ENCODE measurements at regions not wholly inside any gene's neighbourhood (a gene's known extent, or its start where the extent isn't known, plus 50 kb on each side); places are given as distances from the start of the nearest gene placed in this dataset.
"Not testable (repeated sequence)": the region's sequence is repeated elsewhere in the genome, so short reads cannot be mapped to it uniquely, and the experiment has no call there.

DNA sequence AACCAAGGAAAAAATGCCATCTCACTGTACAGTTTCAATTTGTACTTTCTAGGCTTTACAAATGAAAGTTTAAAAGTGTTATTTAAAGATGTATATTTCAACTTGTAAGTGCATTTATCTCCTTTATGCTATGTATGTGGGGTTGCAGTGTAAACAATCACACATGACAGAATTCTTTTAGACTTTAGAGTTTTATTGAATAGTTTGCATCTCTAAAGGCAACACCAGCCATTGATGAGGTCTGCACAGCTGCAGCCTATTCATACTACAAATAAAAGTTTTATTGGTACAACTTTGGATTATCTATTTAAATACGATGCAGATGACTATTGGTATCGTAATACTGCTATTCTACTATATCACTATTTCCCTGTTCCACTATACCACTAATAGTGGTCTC is 894.4 kb upstream of the B3GALT2 start:
- no peak overlapping the region for H3K4me3 ChIP-seq
- no peak for DNase-seq (ENCODE audit: low read depth in 1 of 2, low spot score in 2 of 2)
- no peaks in the 10 kb centered on the region for H3K36me3 ChIP-seq
- no peaks in the 10 kb centered on the region for H3K4me1 ChIP-seq (replicated peaks)
- H3K27ac ChIP-seq = no peak overlapping the region
- 0 out of 2 replicates have a peak, but pooled peaks cover 3% of the 10 kb centered on the region for H3K27me3 ChIP-seq (replicated peaks)
- H3K9me3 ChIP-seq (replicated peaks) = no peaks in the 10 kb centered on the region; the same call in 1 of the 2 replicates

DNA sequence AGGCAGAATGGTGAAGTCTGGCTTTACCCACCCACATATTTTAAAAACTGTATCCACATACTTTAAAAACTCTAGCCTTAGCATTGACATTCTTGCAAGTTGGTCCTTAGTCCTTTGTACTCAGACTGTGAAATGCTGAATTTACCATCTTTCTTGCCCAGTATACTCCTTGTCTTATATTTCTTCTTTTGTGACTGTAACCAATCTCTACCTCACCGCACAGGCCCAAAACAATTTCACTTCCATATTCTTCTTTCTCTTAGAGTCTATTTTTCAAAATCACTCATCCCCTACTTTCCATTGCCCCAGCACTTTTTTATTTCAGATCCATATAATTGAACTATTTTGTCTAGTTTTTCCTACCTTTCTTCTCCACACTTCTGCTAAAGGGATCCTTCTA is 892.4 kb upstream of the B3GALT2 start:
- Histone ChIP-seq H3K36me3 (no peaks in the 10 kb centered on the region), H3K27ac (no peak overlapping the region), H3K4me3 (no peak overlapping the region), H3K4me1 (replicated peaks) (no peaks in the 10 kb centered on the region), H3K9me3 (replicated peaks) (no peaks in the 10 kb centered on the region; the same call in 1 of the 2 replicates), H3K27me3 (replicated peaks) (0 out of 2 replicates have a peak, but pooled peaks cover 3% of the 10 kb centered on the region)
- no peak for DNase-seq (ENCODE audit: low read depth in 1 of 2, low spot score in 2 of 2)

DNA sequence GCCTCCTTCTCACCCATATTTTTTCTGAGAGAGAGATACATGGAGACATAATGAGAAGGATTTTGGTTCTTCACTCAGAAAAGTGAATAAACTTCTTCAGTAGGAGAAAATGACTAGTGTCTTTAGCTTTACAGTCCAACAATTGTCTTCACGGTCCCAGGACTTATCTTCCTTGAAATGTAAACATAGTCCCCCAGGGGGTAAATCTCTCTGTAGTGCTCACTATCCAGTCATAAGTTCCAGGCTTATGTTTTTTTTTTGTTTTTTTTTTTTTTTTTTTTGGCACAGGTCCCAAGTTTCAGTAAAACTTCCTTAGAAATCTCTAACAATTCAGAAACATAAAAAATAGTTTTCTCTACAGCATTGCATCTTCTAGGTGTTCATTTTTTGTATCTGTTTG is 890.2 kb upstream of the B3GALT2 start:
- H3K4me3 ChIP-seq = no peak overlapping the region
- no peaks in the 10 kb centered on the region; the same call in 1 of the 2 replicates for H3K9me3 ChIP-seq (replicated peaks)
- no peak for DNase-seq (ENCODE audit: low read depth in 1 of 2, low spot score in 2 of 2)
- H3K27me3 ChIP-seq (replicated peaks) = 0 out of 2 replicates have a peak, but pooled peaks cover 3% of the 10 kb centered on the region
- no peaks in the 10 kb centered on the region for H3K4me1 ChIP-seq (replicated peaks)
- H3K27ac ChIP-seq = no peak overlapping the region
- no peaks in the 10 kb centered on the region for H3K36me3 ChIP-seq

DNA sequence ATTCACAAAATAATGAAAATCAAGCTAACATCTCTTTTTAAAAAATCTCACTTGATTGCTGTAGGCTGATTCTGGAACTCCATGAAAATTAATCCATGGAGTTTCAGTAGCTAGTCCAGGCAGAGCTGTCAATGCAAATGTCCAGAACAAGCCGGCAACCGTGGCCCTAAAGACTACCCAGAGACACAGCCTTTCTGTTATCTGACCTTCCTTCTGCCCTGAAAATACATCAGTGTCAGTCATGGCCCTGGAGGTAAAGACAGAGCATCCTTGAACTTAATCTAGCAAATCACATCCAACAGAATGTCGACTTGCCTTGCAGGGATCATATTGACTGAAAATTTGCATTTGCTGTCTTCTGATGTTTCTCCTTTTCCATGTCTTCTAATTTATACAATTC is 887.4 kb upstream of the B3GALT2 start:
- H3K27ac ChIP-seq = no peak overlapping the region
- no peak overlapping the region for H3K4me3 ChIP-seq

DNA sequence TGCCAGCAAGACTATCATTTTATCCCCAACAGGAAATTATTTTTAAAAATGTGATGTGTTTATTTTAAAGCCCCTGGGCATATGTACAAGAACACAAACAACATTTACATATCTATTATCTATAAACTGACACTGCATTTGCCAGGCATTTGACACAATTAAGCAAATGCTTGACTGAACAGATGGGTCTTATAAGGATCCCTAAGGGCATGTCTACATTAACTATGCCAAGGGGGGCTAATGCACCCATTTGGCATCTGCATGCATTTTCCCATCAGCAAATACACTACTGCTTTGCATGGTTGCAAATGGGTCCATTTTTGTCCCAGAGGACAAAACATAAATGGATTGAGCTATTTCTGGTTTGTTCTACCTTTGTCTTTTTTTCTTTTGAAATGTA is 884.8 kb upstream of the B3GALT2 start:
- no peaks in the 10 kb centered on the region for H3K36me3 ChIP-seq
- DNase-seq (ENCODE audit: low read depth in 1 of 2, low spot score in 2 of 2) = no peak
- H3K9me3 ChIP-seq (replicated peaks) = no peaks in the 10 kb centered on the region; the same call in 1 of the 2 replicates
- H3K27ac ChIP-seq = no peak overlapping the region
- no peaks in the 10 kb centered on the region for H3K4me1 ChIP-seq (replicated peaks)
- H3K27me3 ChIP-seq (replicated peaks) = no peaks in the 10 kb centered on the region
- H3K4me3 ChIP-seq = no peak overlapping the region

More for the DNA sequence above, 887.4 kb upstream of the B3GALT2 start:
- Histone ChIP-seq H3K9me3 (replicated peaks) (no peaks in the 10 kb centered on the region), H3K36me3 (no peaks in the 10 kb centered on the region), H3K4me1 (replicated peaks) (no peaks in the 10 kb centered on the region), H3K27me3 (replicated peaks) (no peaks in the 10 kb centered on the region)
- DNase-seq (ENCODE audit: low read depth in 1 of 2, low spot score in 2 of 2) = no peak

GRCh38 chr1:194069831-194070218 is 883.4 kb upstream of the B3GALT2 start:
- Histone ChIP-seq H3K9me3 (replicated peaks) (no peaks in the 10 kb centered on the region; the same call in 1 of the 2 replicates), H3K27me3 (replicated peaks) (no peaks in the 10 kb centered on the region), H3K27ac (no peak overlapping the region), H3K4me1 (replicated peaks) (no peaks in the 10 kb centered on the region), H3K4me3 (no peak overlapping the region), H3K36me3 (no peaks in the 10 kb centered on the region)
- DNase-seq (ENCODE audit: low read depth in 1 of 2, low spot score in 2 of 2) = no peak

GRCh38 chr1:194069168-194069830 is 882.9 kb upstream of the B3GALT2 start:
- Histone ChIP-seq H3K9me3 (replicated peaks) (no peaks in the 10 kb centered on the region; the same call in 1 of the 2 replicates), H3K36me3 (no peaks in the 10 kb centered on the region), H3K27me3 (replicated peaks) (no peaks in the 10 kb centered on the region), H3K27ac (no peak overlapping the region), H3K4me1 (replicated peaks) (no peaks in the 10 kb centered on the region), H3K4me3 (no peak overlapping the region)
- no peak for DNase-seq (ENCODE audit: low read depth in 1 of 2, low spot score in 2 of 2)

DNA sequence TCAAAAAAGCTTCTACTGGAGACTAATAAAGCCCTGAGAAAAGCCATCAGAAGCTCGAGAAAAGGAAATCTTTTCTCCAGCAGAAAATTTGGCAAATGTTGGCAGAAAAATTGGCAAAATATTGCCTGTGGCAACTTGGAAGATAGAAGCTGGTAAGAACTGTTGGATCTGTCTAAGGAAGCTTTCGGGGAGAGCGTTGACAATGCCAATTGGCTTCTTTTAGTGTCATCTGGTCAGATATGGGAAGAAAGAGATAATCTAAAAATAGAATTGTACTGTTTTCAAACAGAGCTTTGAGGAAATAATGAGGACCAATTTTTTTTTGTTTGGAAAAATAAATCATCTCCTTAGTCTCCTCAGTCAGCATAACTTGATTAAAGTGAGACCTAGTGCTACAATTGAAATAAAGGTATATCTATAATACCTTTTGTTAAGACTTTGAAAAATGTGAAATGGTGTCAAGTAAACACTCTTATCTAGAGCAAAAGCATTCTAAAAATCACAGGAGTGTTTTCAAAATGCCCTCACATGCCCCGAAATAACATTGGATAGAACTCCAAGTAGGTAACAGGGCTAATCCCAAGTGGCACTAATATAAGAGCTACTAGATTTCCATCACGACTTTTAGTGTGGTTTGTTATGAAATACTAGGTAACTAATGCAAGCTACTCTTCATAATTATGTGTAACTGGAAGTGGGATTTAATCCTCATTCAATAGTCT is 882.2 kb upstream of the B3GALT2 start:
- Histone ChIP-seq H3K9me3 (replicated peaks) (no peaks in the 10 kb centered on the region; the same call in 1 of the 2 replicates), H3K27ac (no peak overlapping the region), H3K36me3 (no peaks in the 10 kb centered on the region), H3K27me3 (replicated peaks) (no peaks in the 10 kb centered on the region), H3K4me1 (replicated peaks) (no peaks in the 10 kb centered on the region), H3K4me3 (no peak overlapping the region)
- no peak for DNase-seq (ENCODE audit: low read depth in 1 of 2, low spot score in 2 of 2)

DNA sequence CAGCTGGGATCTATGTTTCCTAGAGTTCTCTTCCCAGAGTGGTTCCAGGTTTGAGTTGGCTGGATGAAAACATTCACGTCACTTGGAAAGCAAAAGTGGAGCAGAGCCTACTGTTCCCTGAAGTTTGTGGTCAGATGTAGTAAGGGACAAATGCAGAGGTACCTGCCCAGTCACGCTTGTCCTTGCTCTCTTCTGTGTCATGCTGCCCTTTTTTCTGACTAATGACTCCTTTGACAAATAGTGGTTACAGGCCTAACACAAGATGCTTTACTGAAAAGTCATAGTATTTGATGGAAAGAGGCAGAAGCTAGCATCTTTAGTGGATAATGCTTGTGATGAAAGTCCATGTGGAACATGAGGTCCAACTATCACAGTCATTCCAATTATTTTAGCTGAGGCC is 881.4 kb upstream of the B3GALT2 start:
- no peak overlapping the region for H3K4me3 ChIP-seq
- H3K27me3 ChIP-seq (replicated peaks) = no peaks in the 10 kb centered on the region
- no peaks in the 10 kb centered on the region for H3K4me1 ChIP-seq (replicated peaks)
- H3K9me3 ChIP-seq (replicated peaks) = no peaks in the 10 kb centered on the region; the same call in 1 of the 2 replicates
- H3K27ac ChIP-seq = no peak overlapping the region
- H3K36me3 ChIP-seq = no peaks in the 10 kb centered on the region
- DNase-seq (ENCODE audit: low read depth in 1 of 2, low spot score in 2 of 2) = no peak

- Histone ChIP-seq H3K36me3 (no peaks in the 10 kb centered on the region), H3K27ac (no peak overlapping the region), H3K9me3 (replicated peaks) (no peaks in the 10 kb centered on the region; the same call in 1 of the 2 replicates), H3K4me1 (replicated peaks) (no peaks in the 10 kb centered on the region), H3K4me3 (no peak overlapping the region), H3K27me3 (replicated peaks) (no peaks in the 10 kb centered on the region)
- no peak for DNase-seq (ENCODE audit: low read depth in 1 of 2, low spot score in 2 of 2)
Observed at GRCh38 chr1:194062962-194063361, 876.5 kb upstream of the B3GALT2 start.

DNA sequence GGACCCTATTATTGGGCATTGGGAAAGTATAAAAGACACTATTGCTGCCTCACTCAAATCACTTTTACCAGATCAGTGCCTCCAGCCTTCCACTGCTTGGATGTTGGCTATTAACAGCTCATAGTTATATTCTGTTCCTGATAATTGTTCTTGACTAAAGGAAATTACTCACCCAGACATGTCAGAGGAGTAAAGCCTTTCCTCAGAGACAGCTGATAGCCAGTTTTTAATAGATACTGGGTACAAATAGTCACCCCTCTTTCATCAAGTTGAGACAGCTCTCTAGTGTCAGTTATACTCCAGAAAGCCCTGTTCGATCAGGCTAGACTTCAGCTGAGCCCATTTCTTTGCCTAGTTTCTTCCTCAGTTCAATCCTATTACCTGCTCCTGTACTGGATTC is 876.1 kb upstream of the B3GALT2 start:
- Histone ChIP-seq H3K36me3 (no peaks in the 10 kb centered on the region), H3K9me3 (replicated peaks) (no peaks in the 10 kb centered on the region; the same call in 1 of the 2 replicates), H3K4me1 (replicated peaks) (no peaks in the 10 kb centered on the region), H3K27ac (no peak overlapping the region), H3K4me3 (no peak overlapping the region), H3K27me3 (replicated peaks) (no peaks in the 10 kb centered on the region)
- no peak for DNase-seq (ENCODE audit: low read depth in 1 of 2, low spot score in 2 of 2)

DNA sequence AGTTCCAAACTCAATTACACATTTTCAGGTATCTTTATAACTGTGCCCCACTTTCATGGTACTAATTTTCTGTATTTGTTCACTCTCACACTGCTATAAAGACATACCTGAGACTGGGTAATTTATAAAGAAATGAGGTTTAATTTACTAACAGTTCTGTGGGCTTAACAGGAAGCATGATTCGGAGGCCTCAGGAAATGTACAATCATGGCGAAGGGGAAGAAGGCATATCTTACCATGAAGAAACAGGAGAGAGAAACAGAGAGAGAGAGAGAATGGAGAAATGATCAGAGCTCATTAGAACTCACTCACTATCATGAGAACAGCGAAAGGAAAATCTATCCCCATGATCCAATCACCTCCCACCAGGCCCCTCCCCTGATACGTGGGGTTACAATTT is 874.1 kb upstream of the B3GALT2 start:
- no peaks in the 10 kb centered on the region for H3K4me1 ChIP-seq (replicated peaks)
- DNase-seq (ENCODE audit: low read depth in 1 of 2, low spot score in 2 of 2) = no peak
- H3K36me3 ChIP-seq = no peaks in the 10 kb centered on the region
- no peaks in the 10 kb centered on the region for H3K27me3 ChIP-seq (replicated peaks)
- H3K9me3 ChIP-seq (replicated peaks) = no peaks in the 10 kb centered on the region
- H3K4me3 ChIP-seq = no peak overlapping the region
- no peak overlapping the region for H3K27ac ChIP-seq

- DNase-seq (ENCODE audit: low read depth in 1 of 2, low spot score in 2 of 2); H3K4me1 ChIP-seq (replicated peaks); H3K27me3 ChIP-seq (replicated peaks); H3K9me3 ChIP-seq (replicated peaks); H3K4me3 ChIP-seq; H3K36me3 ChIP-seq; H3K27ac ChIP-seq: not testable (repeated sequence)
Observed at GRCh38 chr1:194058268-194058667, 871.9 kb upstream of the B3GALT2 start.

GRCh38 chr1:194056169-194056568 is 869.8 kb upstream of the B3GALT2 start:
- no peak overlapping the region for H3K27ac ChIP-seq
- no peaks in the 10 kb centered on the region for H3K4me1 ChIP-seq (replicated peaks)
- H3K27me3 ChIP-seq (replicated peaks) = no peaks in the 10 kb centered on the region
- no peak overlapping the region for H3K4me3 ChIP-seq
- no peaks in the 10 kb centered on the region for H3K36me3 ChIP-seq
- DNase-seq (ENCODE audit: low read depth in 1 of 2, low spot score in 2 of 2) = no peak
- no peaks in the 10 kb centered on the region for H3K9me3 ChIP-seq (replicated peaks)

All from SJSA1 (cell line).